GM21529 (cell line): ENCODE measurements at regions not wholly inside any gene's neighbourhood (a gene's known extent, or its start where the extent isn't known, plus 50 kb on each side); places are given as distances from the start of the nearest gene placed in this dataset.

Experiments
- ATAC-seq: cut with Tn5 transposase; IDR thresholded peaks from one replicate; pipeline ENCODE4 v1.9.1; 2021; ENCODE audit not compliant: unreplicated experiment

DNA sequence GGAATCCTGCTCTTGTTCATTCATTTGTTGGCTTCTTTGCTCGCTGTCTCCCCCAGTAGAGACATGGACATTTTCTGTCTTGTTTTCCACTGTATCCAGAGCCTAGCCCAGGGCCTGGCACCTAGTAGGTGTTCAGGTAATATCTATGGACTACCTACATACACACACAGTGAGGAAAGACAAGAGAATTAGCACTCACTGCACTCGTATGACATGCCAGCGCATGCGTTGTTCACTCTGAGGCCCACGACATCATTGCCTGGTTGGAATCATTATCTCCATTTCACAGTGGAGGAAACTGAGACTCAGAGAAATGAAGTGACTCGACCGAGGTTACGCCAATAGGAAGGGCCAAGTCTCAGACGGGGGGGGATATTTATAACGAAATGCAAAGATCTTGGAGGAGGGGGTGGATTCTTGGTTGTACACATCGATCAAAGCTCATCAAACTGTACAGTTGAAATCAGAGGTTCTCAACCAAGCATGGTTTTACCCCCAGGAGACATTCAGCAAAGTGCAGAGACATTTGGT is 140.1 kb upstream of the PTPN1 start:
- ATAC-seq, result no peak

DNA sequence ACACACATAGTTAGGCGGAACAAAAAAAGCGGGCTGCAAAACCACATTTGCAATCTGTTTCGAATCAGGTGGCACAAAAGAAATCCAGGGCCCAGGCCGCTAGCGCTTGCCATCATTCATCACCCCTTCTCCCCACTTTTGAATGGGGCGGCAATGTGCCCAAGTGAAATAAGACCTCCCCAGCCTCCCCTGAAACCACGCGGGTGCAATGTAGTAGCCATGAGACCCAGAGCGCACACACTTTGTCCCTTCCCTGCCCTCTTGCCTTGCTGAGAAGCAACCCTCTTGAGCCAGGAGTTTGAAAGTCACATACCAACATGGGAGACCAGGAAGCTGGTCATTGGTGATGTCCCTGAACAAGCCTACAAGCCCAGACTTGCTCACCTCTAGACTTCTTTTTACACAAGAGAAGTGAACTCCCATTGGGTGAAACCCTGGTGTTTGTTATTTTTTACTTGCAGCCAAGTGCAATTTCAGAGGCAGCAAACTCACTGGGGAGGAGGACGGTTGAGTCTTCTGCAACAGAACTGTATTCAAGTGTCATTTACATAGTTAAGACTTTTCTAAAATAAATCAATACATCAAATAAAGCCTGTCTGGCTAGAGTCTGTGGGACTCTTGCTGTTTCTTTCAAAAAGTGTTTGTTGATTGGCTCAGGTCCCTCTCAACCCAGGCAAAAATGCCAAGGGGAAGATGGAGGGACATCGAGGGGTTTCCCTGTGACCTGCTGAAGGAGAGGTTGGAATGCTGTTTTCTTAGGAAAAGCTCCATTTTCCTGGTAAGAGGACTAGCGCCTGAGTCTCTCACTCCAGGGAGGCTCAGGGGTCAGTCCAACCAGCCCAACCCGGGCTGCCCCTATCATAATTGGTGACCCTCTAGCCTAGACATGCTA is 138.1 kb upstream of the PTPN1 start:
- ATAC-seq, result no peak

DNA sequence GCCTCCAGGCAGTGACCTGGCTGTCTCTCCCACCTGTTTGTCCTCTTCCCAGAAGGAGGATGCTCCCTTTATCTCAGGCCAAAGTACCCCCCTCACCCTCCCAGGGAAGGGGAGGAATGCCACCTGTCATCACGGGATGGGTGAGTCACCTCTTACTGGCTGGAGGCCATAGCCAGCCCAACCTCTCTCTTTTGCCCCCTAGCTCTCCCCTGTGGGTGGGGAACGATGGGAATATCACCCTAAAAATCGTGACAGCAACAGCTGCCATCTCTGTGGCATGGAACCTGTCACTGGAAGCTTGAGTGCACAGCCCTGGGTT is 137.5 kb upstream of the PTPN1 start:
- ATAC-seq, result no peak

DNA sequence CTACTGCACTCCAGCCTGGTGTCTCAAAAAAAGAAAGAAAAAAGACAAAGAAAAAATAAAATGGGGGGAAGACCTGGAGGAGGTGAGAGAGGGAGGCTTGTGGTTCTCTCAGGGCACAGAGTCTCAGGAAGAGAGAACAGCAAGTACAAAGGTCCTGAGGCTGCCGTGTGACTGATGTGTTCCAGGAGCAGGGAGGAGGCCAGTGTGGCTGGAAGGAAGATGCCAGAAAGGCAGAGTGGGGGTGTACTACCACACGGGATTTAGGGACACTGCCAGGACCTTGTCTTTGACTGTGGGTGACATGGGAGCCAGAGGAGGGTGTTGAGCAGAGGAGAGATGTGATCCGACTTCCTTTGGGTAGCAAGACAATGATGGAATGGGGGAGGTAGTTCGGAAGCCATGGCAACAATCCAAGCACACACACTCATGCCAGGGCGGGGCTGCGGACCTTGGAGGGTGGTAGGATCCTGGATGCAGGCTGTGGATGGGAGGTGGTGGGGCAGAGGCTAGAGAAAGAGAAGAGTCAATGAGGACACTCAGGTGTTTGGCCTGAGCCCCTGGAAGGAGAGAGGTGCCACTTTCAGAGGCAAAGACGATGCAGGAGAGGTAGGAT is 136.4 kb upstream of the PTPN1 start:
- no peak for ATAC-seq

DNA sequence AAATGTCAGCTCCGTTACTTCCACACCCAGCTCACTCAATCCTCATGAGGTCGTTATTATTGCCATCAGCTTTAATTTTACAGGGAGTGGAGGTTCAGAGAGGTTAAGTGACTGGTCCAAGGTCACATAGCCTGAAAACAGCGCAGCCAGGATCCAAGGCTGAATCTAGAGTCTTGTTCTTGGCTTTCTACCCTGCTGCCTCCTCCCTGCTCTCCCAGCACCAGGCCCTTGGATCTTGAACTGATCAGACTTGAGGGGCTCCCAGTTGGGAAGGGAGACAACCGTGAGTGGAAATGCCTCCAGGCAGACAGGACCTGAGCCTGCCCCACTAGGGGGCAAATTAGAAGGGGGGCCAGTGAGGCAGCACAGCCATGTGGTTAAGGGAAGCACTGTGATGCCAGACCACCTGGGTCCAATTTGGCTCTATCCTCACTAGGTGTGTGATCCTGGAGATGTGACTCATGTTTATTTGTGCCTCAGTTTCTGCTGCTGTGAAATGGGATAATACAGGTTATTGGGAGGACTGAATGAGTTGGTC is 135.6 kb upstream of the PTPN1 start:
- no peak for ATAC-seq

DNA sequence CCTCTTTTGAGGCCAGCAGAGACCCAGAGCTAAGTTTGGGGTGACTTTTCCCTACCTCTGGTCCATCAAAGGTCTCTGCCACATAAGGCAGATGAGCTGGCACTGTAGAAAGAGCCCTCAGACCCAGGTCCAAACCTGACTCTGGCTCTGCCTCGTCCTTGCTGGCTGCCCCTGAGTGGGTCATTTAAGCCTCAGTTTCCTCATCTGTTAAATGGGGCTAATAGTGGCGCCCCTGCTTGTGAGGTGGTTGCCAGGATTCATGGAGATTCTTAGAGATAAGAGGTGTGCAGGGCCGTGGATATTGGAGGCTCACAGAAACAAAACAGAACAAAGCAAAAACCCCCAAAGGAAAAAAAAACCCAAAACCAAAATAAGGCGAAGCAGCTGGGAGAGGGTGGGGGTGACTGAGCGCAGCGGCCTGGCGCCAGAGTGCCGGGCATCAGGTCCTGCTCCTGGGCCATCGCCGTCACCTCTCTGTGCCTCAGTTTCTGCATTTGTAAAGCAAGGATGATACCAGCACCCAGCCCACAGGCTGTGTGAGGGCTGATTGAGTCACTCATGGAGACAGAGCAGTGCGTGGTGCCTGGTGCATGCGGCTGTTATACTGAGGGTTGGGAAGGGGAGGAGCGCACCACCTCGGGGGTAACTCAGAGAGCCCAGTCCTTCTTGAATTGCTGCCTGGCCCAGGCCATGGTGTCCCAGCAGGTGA is 133.8 kb upstream of the PTPN1 start:
- ATAC-seq, result no peak

DNA sequence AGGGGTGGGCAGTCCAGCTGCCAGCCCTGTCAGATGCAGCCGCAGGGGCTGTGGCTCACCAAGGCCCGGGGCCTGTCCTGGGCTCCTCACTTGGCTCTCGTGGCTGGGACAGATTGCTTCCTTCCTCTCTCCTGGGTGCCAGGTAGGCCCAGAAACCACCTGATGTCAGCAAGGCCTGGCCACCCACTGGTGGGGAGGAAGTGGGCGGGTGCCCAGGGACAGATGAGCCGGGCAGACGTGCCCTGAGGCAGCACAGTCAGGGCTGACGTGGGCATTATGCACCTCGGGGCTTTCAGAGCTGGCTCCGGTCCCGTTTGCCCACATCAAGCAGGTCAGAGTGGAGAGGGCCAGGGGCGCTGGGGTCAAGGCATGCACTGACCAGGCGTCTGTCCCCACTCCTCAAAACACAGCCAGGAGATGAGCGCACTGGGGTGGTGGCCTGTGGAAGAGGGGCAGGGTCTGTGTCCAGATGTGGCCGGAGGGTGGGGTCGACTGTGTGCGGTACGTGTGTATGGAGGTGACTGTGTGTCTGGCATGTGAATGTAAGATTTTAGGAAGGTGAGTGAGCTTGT is 133.2 kb upstream of the PTPN1 start:
- no peak for ATAC-seq

DNA sequence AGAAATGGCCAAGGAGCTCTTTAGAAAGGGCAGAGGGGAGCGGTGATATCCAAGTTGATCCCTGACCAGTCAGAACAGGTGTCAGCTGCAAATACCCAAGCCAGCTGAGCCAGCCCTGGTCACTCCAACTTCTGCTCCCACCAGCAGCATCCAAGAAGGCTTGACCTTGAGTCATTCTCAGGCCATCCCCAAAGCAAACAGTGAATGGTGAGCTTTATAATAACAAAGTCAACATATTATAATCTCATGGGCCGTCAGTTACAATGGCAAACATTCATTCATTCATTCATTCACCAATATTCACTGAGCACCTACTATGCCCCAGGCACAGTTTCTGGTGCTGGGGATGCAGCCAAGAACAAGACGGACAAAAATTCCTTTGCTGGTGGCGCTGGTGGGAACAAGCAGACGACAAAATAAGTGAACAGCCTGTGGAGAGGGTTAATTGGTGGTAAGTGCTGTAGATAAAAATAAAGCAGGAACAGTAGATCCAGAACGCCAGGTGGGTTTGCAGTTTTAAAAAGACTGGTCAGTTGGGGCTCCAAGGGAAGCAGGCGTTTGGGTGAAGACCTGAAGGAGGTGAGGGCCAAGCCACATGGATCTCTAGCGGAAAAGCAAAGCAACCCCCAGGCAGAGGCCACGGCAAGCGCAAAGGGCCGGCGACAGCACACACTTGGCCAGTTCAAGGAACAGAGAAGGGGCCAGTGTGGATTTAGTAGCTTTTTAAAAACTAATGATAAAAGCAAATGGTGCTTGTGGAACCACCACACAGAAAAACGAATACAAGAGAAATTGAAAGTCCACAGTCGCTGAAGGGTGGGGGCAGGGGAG is 131.8 kb upstream of the PTPN1 start:
- no peak for ATAC-seq

DNA sequence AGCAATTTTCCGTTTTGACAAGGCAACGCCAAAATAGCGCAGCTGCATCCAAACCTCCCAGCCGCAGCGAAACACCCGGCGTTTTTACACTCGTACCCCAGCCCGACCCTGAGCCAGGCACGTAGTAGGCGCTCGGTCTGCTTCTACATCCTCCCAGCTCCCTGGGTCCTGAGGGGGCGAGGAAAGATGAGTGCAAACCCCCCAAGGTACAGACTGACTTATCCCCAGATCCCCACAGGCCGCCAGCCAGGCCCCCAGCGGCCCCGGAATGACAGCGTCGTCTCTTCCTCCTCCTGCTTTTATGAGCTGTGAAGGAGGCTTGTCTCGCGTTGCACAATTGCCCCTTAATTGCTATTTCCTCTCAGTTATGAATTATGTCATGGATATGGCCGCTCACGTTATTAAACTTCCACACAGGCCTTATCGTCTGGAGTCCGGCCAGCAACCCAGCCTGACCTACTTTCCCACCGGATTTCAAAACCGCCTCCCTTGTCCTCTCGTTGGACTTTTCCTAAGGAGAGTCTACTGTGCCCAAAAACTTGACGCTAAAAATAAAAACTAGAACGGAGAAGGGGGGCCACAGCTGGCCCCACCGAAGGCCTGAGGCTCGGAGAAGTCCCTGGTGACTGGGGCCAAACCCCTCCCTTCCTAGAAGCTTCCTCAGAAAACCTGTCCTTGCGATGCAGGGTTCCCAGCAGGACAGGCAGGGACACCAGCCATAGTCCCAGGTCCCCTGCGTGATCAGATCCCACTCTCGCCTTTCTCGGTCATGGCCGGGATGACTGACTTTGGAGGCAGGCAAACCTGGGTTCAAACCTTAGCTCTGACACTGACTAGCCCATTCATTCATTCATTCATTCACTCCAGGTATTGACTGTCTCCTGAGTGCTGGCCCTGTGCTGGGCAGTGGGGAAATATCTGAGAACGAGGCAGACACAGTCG is 130.9 kb upstream of the PTPN1 start:
- no peak for ATAC-seq

DNA sequence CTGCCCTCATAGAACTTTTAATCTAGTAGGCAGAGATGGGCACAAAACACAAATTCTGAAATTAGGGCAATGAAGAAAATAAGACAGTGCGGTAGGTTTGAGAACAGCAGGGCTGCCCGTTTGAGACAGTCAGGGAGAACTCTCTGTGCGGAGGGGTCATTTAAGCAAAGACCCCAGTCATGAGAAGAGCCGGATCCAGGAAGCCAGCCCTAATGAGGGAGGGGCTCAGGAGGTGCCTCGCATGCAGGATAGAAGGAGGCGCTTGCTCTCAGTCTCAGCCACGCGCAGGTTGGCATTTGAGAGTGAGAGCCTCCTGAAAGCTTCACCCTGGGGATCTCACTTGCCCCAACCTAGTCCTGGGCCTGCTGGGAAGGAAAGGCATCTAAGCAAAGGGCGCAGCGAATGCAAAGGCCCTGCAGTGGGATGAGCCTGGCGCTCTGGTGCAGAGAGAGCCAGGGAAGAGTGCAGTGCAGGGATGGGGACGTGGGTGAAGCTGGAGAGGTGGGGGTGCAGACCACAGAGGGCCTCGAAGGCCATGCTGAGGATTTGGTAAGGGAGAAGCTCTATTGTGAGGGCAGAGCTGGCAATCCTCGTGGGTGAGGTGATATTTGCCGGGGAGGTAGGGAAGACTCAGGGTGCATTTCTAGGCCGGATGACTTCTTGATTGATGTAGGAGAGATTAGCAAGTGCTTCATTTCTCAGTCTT is 130.0 kb upstream of the PTPN1 start:
- no peak for ATAC-seq

DNA sequence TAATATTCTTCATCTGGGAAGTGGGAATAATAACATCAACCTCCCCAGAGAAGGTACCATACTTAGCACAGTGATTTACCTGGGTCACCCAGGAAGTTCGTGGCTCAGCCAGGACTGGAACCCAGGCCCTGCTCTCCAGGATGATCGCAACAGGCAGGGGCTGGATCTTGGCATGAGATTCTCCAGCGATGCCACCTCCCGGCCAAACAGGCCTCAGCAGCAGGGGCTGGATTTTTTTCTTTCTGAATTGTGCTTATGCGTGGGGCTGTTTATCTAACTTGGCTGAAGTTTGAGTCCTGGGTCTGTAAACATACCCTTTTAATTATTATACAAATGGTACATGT is 129.5 kb upstream of the PTPN1 start:
- no peak for ATAC-seq

DNA sequence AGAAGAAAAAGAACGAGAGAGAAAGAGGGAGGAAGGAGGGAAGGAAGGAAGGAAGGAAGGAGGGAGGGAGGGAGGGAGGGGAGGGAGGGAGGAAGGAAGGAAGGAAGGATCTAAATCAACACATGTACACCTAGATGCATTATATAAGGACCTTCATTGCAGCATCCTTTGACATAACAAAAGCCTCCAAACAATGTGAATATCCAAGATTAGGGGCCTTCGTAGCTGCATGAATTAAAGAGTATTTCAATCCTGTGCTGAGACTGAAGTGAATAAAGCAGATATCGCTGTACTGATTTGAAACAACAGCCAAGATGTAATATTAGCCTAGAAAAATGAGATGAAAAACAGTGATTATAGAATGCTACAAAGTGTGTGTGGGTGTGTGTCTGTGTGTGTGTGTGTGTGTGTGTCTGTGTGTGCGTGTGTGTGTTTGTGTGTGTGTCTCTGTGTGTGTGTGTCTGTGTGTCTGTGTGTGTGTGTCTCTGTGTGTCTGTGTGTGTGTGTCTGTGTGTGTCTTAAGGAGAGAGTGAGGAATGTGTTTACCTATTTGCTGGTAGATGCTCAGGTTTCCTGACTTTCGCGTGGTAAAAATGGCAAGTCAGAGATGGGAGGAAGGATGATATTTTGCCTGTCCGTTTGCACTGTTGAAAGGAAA is 129.0 kb upstream of the PTPN1 start:
- no peak for ATAC-seq

DNA sequence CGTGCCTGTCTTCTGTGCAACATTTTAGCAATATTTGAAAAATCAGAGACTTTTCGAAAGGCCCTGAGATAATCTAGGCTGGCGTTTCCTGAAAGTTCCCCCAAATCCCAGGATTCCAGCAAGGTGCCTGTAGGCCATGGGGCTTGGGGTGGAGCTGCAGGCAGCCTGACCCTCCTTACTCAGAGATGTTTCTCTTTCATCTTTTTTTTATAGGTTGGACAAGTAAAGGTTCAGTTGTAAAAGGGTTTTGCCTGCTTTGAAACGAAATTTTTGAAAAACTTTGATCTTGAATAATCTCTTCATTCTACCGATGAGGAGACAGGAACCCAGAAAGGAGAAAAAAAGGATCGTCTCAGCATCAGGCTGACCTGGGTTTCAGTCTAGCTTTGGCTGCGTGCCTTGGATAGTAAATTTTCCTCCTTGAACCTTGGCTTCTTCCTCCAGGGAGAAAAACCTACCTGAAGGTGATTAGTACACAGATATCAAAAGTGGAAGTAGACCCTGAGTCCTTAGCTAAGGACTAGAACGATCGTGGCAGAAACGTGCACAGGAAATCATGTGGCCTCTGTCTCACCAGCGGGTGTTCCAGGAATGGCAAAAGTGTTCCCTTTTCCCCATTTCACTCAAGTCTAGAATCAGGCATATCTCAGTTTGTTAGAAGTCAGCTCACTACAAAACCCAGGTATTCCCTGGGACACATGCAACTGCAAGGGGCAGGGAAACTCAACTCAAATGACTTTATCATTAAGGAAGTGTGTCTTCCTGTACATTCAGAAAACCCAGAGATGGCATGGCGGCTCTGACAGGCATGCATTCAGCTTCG is 128.2 kb upstream of the PTPN1 start:
- ATAC-seq, result no peak

DNA sequence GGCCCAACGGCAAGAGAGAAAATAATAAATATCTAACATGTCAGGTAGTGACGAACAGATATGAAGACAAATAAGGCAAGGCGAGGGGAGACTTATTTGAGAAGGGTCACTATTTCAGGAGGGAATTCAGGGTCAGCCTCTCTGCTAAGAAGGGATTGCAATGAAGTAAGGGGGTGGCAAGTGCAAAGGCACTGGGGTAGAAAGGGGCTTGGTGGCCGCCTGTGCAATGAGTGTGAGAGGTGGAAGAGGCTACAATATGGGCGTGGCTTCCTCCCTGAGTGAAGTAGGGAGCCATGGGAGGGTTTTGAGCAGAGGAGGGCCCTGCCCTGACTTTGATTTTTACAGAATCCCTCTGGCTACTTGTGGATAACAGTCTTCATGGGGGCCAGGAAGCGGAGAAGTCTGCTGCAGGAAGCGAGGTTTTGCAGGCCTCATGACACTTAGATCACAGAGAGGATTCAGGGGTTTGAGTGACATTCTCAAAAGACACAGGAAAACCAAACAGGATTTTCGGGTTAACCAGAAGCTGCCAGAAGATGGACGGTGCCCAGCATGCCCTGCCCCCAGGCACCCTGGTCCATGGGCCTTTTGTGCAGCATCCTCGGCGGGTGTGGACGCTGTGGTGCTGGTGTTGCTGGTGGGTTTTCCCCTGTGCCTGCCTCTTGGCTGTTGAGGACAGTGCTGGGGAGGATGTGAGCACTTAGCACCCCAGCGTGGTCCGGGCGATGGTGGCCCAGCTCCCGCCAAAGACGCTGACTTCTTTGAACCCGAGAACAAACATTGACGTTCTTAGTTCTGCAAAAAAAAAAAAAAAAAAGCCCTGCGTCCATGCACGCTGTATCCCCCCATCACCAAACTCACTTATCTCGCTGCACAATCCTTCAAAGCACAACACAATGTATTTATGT is 124.2 kb upstream of the PTPN1 start:
- ATAC-seq, result no peak

DNA sequence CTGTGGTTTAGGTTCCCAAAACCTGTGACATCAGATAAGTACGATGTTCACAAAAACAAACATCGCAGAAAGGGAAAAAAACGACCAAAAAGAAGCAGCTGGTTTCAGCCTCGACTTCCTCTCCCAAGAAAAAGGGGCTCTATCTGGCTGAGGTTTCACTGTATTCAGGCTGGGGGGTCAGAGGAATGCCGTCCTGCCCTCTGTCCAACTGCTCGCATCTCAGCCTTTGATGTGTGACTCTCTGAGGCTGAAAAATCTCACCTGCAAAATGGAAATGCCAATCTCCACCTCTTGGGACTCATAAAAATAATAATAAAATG is 123.6 kb upstream of the PTPN1 start:
- no peak for ATAC-seq

DNA sequence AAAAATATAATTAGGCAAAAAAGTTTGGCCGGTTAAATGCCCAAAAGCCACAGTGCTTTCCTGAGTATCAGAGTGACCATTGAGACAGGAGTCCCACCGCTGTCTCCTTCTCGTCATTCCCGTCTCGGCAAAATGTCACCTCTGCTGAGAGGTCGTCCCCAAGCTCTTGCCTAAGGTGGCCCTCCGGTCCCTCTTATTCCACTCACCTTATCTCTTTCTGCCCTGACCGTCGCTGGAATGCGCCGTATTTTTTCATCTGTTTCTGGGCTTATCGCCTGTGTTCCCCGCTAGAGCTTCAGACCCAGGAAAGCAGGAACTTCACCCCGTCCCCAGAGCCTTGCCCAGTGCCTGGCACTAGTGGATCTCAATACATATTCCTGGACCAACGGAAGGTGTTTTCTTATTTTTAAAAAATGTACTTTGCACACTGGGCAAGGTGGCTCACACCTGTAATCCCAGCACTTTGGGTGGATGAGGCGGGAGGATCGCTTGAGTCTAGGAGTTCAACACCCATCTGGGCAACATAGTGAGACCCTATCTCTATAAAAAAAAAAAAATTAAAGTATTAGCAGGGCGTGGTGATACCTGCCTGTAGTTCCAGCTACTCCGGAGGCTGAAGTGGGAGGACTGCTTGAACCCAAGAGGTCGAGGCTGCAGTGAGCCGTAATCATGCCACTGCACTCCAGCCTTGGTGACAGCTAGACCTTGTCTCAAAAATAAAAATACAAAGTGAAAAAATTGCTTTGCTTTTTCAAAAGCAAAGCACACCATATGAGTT is 122.8 kb upstream of the PTPN1 start:
- ATAC-seq, result no peak
